ENCODE measurements at regions not wholly inside any gene's neighbourhood (a gene's known extent, or its start where the extent isn't known, plus 50 kb on each side); places are given as distances from the start of the nearest gene placed in this dataset.

DNA sequence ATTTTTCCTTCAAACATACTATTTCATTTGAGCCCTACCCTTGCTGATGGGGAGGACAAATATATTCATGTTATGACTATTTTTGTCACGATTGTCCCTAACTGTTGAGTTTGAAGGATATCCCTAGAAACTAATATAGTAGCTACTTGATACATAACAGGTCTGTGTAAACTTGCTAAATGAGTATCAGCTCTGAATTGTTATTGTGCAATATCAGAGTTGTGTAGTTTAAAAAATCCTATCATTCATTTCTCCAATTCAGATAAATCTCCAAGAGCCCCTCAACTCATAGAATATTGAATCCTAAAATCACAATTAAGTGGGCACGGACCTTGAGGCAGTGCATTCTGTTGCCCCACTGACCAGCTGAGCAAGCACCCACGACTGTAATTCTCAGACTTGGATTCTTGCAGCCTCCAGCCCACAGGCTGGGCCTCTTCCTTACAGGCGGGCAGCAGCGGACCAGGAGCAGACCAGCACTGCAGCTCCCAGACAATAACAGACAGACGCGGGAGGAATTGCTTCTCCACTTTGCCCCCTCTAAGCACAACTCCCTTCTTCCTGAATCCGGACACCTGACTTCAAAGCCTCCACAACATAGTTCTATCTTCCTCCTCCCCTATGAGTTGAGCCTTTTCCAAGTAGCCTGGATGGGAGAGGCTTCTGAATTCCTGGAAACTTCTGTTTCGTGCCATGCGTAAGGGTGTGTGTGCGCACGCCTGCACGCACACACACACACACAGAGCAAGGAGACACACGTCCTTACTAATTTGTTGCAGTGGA, 337.6 kb upstream of the ARGLU1 start:
- DNase-seq = no peak

- DNase-seq = no peak
Measured at GRCh38 chr13:106899442-106899841, 331.5 kb upstream of the ARGLU1 start.

DNA sequence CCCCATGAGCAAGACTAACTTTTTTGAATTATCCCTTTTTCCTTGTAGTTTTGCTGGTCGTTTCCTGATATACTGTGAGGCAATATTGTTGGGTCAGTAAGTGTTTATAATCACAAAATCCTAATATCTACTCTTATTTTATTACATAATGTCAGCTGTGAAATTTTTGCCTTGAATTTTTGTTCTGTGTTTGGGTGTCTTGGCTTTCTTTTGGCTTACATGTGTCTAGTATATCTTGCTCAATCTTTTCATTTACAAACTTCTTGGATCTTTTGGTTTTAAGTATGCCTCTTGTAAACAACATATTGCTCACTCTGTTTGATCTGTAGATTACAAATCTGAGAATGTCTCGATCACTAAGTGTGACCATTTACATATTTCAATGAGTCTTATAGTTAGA, 330.3 kb upstream of the ARGLU1 start:
- no peak for DNase-seq

- no peak for DNase-seq
Measured at GRCh38 chr13:106888148-106888547, 320.2 kb upstream of the ARGLU1 start.

DNA sequence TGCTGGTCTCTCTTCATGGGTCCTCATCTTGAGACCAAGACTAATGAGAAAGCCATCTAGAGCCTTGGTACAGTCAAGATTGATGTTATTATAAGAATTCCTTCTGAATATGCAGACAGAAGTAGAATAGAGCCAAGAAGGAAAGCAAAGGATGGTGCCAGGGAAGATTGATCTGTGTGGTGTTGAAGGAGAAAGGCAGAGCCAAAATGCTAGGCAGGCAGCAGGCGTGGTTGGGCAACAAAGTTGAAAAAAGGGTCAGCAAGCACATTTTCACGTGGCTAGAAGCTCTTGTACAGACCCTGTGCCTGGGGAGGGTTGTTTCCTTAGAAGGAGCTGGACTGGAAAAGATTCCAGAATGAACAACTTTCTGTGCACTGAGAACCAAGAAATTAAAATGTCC, 319.7 kb upstream of the ARGLU1 start:
- no peak for DNase-seq

DNA sequence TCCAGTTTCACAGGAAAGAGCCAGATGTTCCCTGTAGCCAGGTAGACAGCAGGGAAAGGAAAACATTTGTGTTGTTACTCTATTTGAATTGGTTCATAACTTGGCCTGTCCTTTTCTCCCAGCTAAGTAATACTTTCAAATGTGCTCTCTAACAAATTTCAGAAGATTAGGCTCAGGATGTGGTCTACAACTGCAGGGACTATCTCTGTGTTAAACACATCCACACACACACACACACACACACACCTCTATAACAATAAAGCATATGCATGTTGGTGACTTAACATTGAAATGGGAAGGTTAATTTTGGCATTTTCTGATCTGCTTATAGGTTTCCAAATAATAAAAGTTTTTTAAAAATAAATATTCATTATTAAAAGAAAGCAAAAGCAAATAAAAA, 316.0 kb upstream of the ARGLU1 start:
- DNase-seq = no peak

DNA sequence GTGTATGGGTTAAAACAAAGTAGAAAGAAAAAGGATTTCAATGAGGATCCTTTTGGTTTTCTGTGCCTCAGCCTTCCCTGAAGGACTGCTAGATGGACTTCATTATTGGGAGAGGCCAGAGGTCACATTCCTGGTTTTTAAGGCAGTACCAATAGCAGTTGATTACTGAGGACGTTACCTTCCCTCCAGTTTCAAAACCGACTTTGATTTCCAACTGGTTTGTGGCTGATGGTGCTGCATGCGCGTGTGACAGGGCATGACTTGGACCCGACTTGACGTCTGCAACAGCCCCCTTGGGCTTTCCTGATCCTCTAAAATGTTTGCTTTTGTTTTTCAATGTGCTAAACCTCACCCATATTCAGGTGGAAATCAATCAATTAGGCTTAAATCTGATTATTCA, 314.3 kb upstream of the ARGLU1 start:
- DNase-seq = no peak

DNA sequence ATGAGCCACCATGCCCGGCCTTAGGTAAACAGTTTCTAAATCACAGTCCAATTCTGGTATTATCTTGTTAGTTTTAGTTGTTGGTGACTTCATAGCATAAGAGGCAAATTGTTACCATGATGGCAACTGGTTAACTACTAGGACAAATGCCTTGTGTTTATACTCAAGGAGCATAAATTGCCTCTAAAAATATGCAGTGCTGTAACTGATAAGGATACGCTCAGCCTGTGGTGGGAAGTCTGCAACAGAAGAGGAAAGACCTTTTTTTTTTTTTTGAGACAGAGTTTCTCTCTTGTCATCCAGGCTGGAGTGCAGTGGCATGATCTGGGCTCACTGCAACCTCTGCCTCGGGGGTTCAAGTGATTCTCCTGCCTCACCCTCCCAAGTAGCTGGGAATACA, 311.9 kb upstream of the ARGLU1 start:
- DNase-seq = no peak

GRCh38 chr13:106874323-106874722, 306.4 kb upstream of the ARGLU1 start:
- no peak for DNase-seq

DNA sequence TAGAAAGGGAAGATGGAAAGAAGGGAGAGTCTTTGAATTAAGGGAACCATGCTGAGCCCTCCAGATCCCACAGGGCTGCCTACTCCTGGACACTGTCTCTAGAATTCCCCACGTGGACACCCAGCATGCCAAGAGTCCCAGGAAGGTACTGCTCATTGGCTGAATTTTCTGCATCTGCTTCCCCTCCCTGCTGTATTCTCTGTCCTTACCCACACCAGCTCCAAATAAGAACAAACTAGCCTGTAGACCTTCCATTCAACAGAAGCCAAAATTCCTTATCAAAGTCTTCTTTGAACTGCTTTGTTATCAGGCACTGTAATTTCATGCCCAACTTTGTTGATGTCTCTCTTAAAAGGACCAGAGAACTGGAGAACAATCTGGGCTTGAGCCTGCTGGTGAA, 305.9 kb upstream of the ARGLU1 start:
- no peak for DNase-seq

DNA sequence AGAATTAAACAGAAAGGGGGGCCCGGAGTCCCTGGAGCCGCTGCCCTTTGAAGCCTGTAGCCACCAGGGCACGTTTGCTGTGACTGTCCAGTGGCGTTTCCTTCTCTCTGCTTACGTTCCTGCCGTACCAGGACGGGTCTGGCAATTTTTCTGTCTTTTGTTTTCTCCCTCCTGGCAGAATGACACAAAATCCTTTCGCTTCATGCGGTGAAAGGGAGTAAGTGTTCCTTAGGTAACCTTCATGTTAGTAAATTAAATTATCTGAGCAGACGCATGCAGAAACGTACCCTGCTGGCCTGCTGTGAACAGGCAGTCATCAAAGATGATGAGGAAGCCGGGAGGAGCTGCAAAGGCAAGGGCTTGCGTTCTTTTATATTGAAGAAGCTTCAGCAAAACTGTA, 299.3 kb upstream of the ARGLU1 start:
- no peak for DNase-seq

DNA sequence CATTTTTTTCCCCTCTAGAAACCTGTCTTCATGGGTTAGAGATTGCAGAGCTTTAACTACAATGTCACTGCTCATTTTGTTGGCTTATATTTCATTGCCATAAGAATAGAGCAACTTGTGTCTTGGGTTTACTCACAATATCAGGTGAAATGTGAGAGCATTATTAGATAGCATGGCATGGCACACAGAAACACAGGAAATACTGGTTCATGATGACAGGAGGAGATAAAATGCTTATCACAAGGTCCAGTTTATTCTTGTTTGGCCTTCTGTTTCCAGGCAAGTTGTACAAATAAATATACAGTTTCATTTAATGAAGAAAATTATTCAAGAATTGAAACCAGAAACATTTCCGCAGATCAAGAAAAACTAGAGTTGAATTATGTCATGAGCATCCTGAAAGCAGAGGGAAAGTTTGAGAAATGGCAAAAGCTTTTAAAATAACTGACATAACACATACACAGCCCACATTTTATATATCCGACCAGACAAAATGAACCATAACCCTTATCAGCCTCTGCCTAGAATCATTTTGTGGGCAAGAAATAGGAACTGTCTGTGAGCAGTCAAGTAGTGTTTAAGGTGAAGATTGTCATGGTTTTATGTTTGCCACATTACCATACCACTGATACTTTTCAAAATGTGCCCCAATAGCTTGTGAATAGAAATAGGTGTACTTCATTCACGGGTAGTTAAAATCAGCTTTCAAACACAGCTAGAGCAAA, 297.9 kb upstream of the ARGLU1 start:
- DNase-seq = no peak

GRCh38 chr13:106859533-106859904, 291.6 kb upstream of the ARGLU1 start:
- DNase-seq = no peak

DNA sequence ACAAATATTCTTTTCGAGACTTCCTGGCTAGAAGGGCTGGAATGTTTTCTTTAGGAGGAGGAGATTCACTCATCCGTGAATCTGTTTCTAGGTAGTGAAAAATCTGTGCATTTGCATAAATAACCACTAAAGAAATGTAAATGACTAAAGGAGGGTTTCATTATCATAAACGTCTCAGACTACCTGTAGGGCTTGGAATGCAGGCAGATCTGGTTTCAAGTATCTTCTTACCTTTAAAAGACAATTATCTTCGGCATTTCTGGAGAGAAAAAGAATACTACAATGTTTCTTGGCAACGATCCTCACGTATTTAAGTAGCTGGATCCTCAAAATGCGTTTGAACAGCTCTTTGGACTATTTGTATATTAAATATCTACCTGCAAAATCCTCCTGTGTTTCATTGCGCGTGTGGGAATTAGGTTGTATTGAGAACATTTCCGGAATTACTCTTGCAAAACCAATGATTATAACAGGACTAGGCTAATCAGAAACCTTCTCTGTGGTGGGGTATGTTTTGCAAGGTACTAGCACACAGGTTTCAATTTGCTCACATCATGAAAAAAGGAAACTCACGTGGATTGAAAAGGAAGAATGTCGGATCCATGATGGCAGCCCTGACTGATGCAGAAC, 291.1 kb upstream of the ARGLU1 start:
- DNase-seq = no peak

- DNase-seq = no peak
Measured at GRCh38 chr13:106852436-106852835, 284.5 kb upstream of the ARGLU1 start.

DNA sequence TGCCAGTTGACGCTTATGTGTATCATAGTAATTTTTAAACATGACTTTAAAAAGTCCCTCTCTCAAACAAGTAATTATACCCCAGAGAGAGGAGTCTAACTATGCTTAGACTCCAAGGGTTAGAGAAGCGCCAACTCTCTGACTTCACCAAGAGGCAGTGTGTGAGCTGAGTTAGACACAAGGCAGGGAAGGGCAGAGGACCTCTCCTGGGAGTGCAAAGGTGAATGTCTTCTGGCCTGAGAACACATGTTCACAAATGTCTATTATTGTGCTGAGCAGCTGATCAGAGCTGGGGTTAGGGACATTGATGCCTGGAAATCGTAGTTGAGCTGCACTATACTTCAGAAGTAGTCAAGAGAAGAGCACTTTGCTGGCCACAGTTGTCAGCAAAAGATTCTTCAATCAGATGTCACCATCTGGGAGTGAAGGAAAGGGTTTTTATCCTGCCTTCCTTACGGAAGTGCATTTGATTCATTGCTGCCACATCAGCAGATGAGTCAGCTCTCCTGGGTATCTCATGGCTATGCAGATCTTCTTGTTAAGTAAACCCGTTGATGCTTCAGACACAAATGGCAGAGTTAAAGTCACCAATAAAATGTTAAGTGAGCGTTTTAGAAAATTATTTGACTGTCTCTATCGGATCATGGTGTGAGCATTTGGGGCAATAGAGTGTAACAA, 283.2 kb upstream of the ARGLU1 start:
- DNase-seq = no peak

DNA sequence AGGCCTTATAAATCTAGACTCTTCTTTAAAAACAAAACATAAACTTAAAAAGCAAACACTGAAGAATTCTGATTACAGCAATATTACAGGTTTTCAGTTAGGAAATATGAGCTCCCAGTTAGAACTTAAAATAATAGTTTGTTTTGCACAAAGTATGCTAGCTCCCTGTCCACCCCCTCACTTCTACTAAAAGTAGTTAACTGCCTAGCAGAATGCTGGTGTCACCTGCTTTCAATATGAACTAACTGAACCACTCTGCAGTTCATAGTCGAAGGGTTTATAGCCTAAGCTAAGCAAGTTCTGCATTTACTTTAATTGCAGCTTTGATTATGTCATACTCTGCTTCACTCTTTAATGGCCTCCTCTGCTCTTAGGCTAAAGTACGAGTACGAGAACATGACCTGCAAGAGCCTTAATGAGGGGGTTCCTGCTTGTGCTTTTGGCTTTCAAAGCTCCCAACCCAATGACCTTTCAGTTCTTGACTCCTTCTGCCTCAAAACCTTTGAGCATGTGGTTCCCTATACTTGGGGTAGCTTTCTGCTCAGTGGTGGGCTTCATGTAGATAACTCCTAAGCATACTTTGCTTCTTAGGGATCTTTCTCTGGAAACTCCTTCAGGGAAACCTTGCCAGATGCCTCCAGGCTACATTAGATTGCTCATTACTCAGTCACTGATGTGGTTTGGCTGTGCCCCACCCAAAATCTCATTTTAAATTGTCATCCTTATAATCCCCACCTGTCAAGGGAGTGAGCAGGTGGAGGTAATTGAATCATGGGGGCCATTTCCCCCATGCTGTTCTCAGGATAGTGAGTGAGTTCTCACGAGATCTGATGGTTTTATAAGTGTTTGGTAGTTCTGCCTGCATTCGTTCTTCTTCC, 278.9 kb upstream of the ARGLU1 start:
- DNase-seq = no peak

DNA sequence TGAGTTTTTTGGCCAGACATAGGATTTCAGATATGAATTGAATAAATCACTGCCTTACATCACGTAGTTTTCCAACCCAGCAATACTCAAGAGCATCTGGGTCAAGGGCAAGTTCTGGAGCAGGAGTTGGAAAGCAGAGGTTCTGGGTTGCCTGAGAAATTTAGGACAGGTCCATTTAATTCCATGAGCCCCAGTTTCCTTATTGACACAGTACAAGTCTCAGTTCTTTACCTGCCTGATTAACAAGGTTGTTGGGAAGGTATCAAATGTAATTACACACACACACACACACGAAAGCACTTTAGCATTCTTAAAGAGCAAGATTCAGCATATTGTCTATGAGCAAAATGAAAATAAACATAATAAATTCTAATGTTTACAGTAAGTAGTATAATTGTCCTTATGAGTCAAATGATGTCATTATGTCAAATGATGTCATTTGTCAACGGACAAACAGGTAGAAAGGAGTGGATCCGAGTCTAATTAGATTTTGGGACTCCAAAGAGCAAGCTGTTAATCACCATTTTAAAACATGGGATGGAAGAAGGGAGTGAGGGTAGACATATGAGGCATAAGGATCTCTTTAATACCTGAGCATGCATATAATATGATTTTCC, 268.4 kb upstream of the ARGLU1 start:
- DNase-seq = no peak

DNA sequence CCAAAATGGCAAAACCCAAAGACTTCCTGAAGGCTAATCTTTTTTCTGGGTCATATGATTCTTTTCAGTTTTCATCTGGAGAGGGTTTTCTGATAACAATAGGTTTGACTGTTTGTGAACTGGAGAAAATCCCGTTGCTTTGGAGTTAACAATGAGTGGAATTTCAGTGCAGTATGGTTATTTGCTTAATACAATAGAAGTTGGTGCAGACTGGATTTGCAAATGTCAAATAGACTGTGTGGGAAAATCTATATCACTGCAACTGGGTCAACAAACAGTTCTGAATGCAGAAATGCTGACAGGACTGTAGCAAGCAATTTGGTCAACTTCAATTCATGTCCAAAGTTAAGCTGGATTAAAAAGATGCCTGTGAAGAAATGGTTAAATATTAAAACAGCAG, 267.5 kb upstream of the ARGLU1 start:
- no peak for DNase-seq

GRCh38 chr13:106821979-106822378, 254.0 kb upstream of the ARGLU1 start:
- no peak for DNase-seq

DNA sequence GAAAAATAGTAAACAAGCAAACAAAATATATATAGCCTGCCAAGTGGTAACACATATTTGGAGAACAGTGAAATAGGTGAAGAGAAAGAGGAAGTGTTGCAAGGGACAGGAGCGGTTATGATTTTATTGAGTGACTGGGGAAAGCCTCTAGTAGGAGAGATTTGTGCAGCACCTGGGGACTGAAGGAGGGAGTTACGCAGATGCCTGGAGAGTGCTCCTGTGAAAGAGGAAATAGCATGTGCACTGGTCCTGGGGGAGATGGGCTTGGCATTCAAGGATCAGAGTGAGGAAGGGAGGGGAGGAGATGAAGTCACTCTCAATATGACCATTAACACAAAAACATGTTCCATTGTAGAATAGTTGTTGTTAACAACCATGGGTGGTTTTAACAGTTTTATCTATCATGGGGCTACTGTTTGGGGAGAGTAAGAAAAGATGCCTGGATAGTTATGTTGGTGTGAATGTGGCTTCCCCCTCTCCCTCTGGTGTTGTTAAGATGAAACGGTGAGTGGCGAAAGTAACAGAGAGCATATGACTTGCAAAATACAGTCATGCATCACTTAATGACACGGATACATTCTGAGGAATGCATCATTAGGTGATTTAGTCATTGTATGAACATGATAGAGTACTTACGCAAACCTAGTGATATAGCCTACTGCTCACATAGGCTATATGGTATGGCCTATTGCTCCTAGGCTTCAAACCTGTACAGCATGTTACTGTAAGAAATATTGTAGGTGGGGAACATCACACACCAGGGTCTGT, 251.7 kb upstream of the ARGLU1 start:
- no peak for DNase-seq

All from stimulated activated CD4-positive, alpha-beta T cell treated with anti-CD3 and anti-CD28 coated beads, Interleukin-4, amount 100 ng/mL, for 24 hours (primary cell).